ENCODE measurements at regions not wholly inside any gene's neighbourhood (a gene's known extent, or its start where the extent isn't known, plus 50 kb on each side); places are given as distances from the start of the nearest gene placed in this dataset.

GRCh38 chr2:16165518-16166326 lies 225.4 kb downstream of the MYCN start:
- no peak for DNase-seq (ENCODE audit: low read depth)
- H3K4me3 ChIP-seq (ENCODE audit: control insufficient read depth, low read depth, low read length): no peak overlapping the region
- no peak for TF ChIP-seq CTCF (conservative IDR thresholded peaks at IDR 0.05; ENCODE audit: control insufficient read depth, insufficient read depth, low read depth, low read length)

- no peak overlapping the region for H3K4me3 ChIP-seq (ENCODE audit: control insufficient read depth, low read depth, low read length)
- DNase-seq (ENCODE audit: low read depth): no peak
- TF ChIP-seq CTCF (conservative IDR thresholded peaks at IDR 0.05; ENCODE audit: control insufficient read depth, insufficient read depth, low read depth, low read length): no peak
These were observed 222.2 kb downstream of the MYCN start for GRCh38 chr2:16162491-16163040.

- TF ChIP-seq CTCF (conservative IDR thresholded peaks at IDR 0.05; ENCODE audit: control insufficient read depth, insufficient read depth, low read depth, low read length): no peak
- no peak overlapping the region for H3K4me3 ChIP-seq (ENCODE audit: control insufficient read depth, low read depth, low read length)
- DNase-seq (ENCODE audit: low read depth): no peak
These were observed 221.6 kb downstream of the MYCN start for GRCh38 chr2:16161768-16162490.

- no peak for TF ChIP-seq CTCF (conservative IDR thresholded peaks at IDR 0.05; ENCODE audit: control insufficient read depth, insufficient read depth, low read depth, low read length)
- no peak overlapping the region for H3K4me3 ChIP-seq (ENCODE audit: control insufficient read depth, low read depth, low read length)
- DNase-seq (ENCODE audit: low read depth): no peak
These were observed 220.8 kb downstream of the MYCN start for GRCh38 chr2:16161085-16161565.

GRCh38 chr2:16160281-16161084 lies 220.1 kb downstream of the MYCN start:
- no peak for DNase-seq (ENCODE audit: low read depth)
- TF ChIP-seq CTCF (conservative IDR thresholded peaks at IDR 0.05; ENCODE audit: control insufficient read depth, insufficient read depth, low read depth, low read length): no peak
- no peak overlapping the region for H3K4me3 ChIP-seq (ENCODE audit: control insufficient read depth, low read depth, low read length)

- DNase-seq (ENCODE audit: low read depth): no peak
- no peak for TF ChIP-seq CTCF (conservative IDR thresholded peaks at IDR 0.05; ENCODE audit: control insufficient read depth, insufficient read depth, low read depth, low read length)
- no peak overlapping the region for H3K4me3 ChIP-seq (ENCODE audit: control insufficient read depth, low read depth, low read length)
These were observed 216.1 kb downstream of the MYCN start for GRCh38 chr2:16156411-16156810.
